ENCODE measurements at regions not wholly inside any gene's neighbourhood (a gene's known extent, or its start where the extent isn't known, plus 50 kb on each side); places are given as distances from the start of the nearest gene placed in this dataset.

DNA sequence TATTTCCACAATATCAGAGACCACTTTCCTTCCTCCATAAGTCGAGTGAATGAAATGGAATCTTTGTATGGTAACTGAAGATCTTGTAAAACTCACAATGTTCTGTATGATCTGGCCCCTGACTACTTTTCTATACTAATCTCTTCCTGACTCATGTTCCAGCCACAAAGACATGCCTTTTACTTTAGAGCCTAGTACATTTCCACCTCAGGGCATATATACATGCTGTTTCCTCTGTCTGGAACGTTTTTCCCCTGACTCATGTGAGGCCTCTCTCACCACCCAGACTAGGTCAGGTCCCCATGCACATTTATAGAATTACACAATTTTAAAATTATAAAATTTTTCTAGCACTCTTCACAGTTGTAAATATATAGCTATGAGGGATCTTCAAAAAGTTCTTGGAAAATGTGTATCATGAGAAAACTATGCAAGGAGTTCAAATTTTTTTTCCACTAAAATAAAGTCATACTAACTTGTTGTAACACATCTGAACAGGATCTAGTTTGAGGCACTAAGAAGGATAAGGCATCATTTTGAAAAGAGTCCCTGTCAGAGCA is 208.8 kb downstream of the SH2D1A start:
- Histone ChIP-seq H3K4me3 (no peak overlapping the region), H3K4me1 (ENCODE audit: low read depth) (no peaks in the 10 kb centered on the region), H3K36me3 (ENCODE audit: low read depth) (no peaks in the 10 kb centered on the region), H3K9me3 (no peaks in the 10 kb centered on the region)
- ATAC-seq (no peak), DNase-seq (no peak)
- no peak for TF ChIP-seq CTCF (IDR thresholded peaks at IDR 0.05)
- intact Hi-C loops (cut with DNase I, micrococcal nuclease): no loop called here

GRCh38 chrX:124557976-124558375 is 211.6 kb downstream of the SH2D1A start:
- intact Hi-C loops (cut with DNase I, micrococcal nuclease): no loop called here
- no peak for ATAC-seq
- Histone ChIP-seq H3K9me3 (no peaks in the 10 kb centered on the region), H3K36me3 (ENCODE audit: low read depth) (no peaks in the 10 kb centered on the region), H3K4me3 (no peak overlapping the region), H3K4me1 (ENCODE audit: low read depth) (no peaks in the 10 kb centered on the region)
- no peak for TF ChIP-seq CTCF (IDR thresholded peaks at IDR 0.05)
- no peak for DNase-seq

- TF ChIP-seq CTCF (IDR thresholded peaks at IDR 0.05): no peak
- ATAC-seq: no peak
- Histone ChIP-seq H3K4me3 (no peak overlapping the region), H3K36me3 (ENCODE audit: low read depth) (no peaks in the 10 kb centered on the region), H3K4me1 (ENCODE audit: low read depth) (no peaks in the 10 kb centered on the region), H3K9me3 (no peaks in the 10 kb centered on the region)
- no peak for DNase-seq
- intact Hi-C loops (cut with DNase I, micrococcal nuclease): no loop called here
These were observed 227.1 kb downstream of the SH2D1A start for GRCh38 chrX:124573468-124573867.

DNA sequence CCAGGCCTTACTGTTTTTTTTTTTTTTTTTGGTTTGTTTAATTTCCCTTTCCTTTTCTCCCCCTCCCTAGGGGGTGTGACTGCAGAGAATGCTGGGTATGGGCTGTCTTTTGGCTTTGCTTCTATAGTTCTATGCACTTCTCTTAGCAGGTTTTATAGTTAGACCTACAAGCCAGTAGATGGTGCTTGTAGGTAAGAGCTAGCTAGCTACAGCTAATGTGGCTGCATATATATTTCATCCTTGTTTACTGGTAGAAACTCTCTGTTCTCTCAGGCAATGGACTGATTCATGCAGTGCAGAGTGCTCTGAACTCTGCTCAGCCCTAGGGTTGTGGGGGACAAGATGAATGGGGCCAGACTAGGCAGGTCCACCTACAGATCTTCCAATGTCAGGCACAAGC is 246.4 kb downstream of the SH2D1A start:
- TF ChIP-seq CTCF (IDR thresholded peaks at IDR 0.05): no peak
- H3K4me1 ChIP-seq (ENCODE audit: low read depth): no peaks in the 10 kb centered on the region
- no peak overlapping the region for H3K4me3 ChIP-seq
- DNase-seq (no peak), ATAC-seq (no peak)
- intact Hi-C loops (cut with DNase I, micrococcal nuclease): no loop called here
- H3K9me3 ChIP-seq: no peaks in the 10 kb centered on the region
- H3K36me3 ChIP-seq (ENCODE audit: low read depth): no peaks in the 10 kb centered on the region

- TF ChIP-seq CTCF (IDR thresholded peaks at IDR 0.05): no peak
- H3K4me1 ChIP-seq (ENCODE audit: low read depth): no peaks in the 10 kb centered on the region
- H3K9me3 ChIP-seq: no peaks in the 10 kb centered on the region
- ATAC-seq (no peak), DNase-seq (no peak)
- no peaks in the 10 kb centered on the region for H3K36me3 ChIP-seq (ENCODE audit: low read depth)
- intact Hi-C loops (cut with DNase I, micrococcal nuclease): no loop called here
- no peak overlapping the region for H3K4me3 ChIP-seq
These were observed 247.8 kb downstream of the SH2D1A start for GRCh38 chrX:124594017-124594651.

- no peak for ATAC-seq
- H3K36me3 ChIP-seq (ENCODE audit: low read depth): no peaks in the 10 kb centered on the region
- no peaks in the 10 kb centered on the region for H3K9me3 ChIP-seq
- H3K4me1 ChIP-seq (ENCODE audit: low read depth): no peaks in the 10 kb centered on the region
- intact Hi-C loops (cut with DNase I, micrococcal nuclease): no loop called here
- no peak for DNase-seq
- no peak for TF ChIP-seq CTCF (IDR thresholded peaks at IDR 0.05)
- H3K4me3 ChIP-seq: no peak overlapping the region
These were observed 259.1 kb downstream of the SH2D1A start for GRCh38 chrX:124605511-124605910.
